Hypothalamus (tissue), 51 donors: ENCODE measurements at regions not wholly inside any gene's neighbourhood (a gene's known extent, or its start where the extent isn't known, plus 50 kb on each side); places are given as distances from the start of the nearest gene placed in this dataset.
A peak's percentile ranks its signal among the peaks of the same experiment; 100 is the strongest.
"Not testable (repeated sequence)": the region's sequence is repeated elsewhere in the genome, so short reads cannot be mapped to it uniquely, and the experiment has no call there.

Source experiments
- DNase-seq, 51 donors: peaks; one replicate each; lab custom pipeline; 2025; lab: John Stamatoyannopoulos, UW

- DNase-seq, result no peak
These were observed 634.8 kb upstream of the CITED2 start for GRCh38 chr6:140009286-140009685.

GRCh38 chr6:140007525-140007924, 633.1 kb upstream of the CITED2 start:
- DNase-seq, result no peak

GRCh38 chr6:140003217-140003616, 628.8 kb upstream of the CITED2 start:
- no peak for DNase-seq

- DNase-seq, result no peak
These were observed 628.1 kb upstream of the CITED2 start for GRCh38 chr6:140002396-140003022.

GRCh38 chr6:140001821-140002341, 627.4 kb upstream of the CITED2 start:
- no peak for DNase-seq

GRCh38 chr6:140001005-140001404, 626.6 kb upstream of the CITED2 start:
- no peak for DNase-seq

GRCh38 chr6:139999661-140000060, 625.2 kb upstream of the CITED2 start:
- DNase-seq, result not testable (repeated sequence)

- DNase-seq, result not testable (repeated sequence)
These were observed 624.0 kb upstream of the CITED2 start for GRCh38 chr6:139998478-139998877.

- DNase-seq, result no peak
These were observed 621.9 kb upstream of the CITED2 start for GRCh38 chr6:139996253-139996834.

GRCh38 chr6:139994998-139995397, 620.5 kb upstream of the CITED2 start:
- no peak for DNase-seq

GRCh38 chr6:139990856-139991465, 616.5 kb upstream of the CITED2 start:
- no peak for DNase-seq

- peak in 1 of 51 donors; percentile 16 for DNase-seq
These were observed 615.7 kb upstream of the CITED2 start for GRCh38 chr6:139990026-139990686.

GRCh38 chr6:139988685-139989084, 614.2 kb upstream of the CITED2 start:
- no peak for DNase-seq

GRCh38 chr6:139987091-139987490, 612.6 kb upstream of the CITED2 start:
- DNase-seq, result no peak

GRCh38 chr6:139985236-139985815, 610.9 kb upstream of the CITED2 start:
- DNase-seq, result no peak

- DNase-seq, result no peak
These were observed 609.9 kb upstream of the CITED2 start for GRCh38 chr6:139984317-139984716.

- no peak for DNase-seq
These were observed 609.3 kb upstream of the CITED2 start for GRCh38 chr6:139983555-139984276.

GRCh38 chr6:139982652-139983295, 608.3 kb upstream of the CITED2 start:
- no peak for DNase-seq

GRCh38 chr6:139982195-139982594, 607.7 kb upstream of the CITED2 start:
- no peak for DNase-seq

- DNase-seq, result no peak
These were observed 607.3 kb upstream of the CITED2 start for GRCh38 chr6:139981768-139982181.
